Suprapubic skin (tissue), 3 donors: ENCODE measurements at regions not wholly inside any gene's neighbourhood (a gene's known extent, or its start where the extent isn't known, plus 50 kb on each side); places are given as distances from the start of the nearest gene placed in this dataset.

Experiments used
- CTCF ChIP-seq, 2 donors: fragments of 200-600 bp in 1 of 2; fragments of 450-650 bp in 1 of 2; sonication (generic) in 1 of 2; IDR thresholded peaks; one replicate each; pipeline ENCODE4 v1.5.1; 2016 to 2019; ENCODE audit warnings: antibody characterized with exemption in 2 of 2, mild to moderate bottlenecking in 1 of 2, moderate library complexity in 1 of 2
- EP300 ChIP-seq: sonication (generic); formaldehyde crosslinking; IDR thresholded peaks from one replicate; pipeline ENCODE4 v1.6.1; 2017; ENCODE audit warnings: antibody characterized with exemption
- POLR2A ChIP-seq, 2 donors: fragments of 450-650 bp; IDR thresholded peaks; one replicate each; pipeline ENCODE4 v1.6.1; 2017; ENCODE audit warnings: antibody characterized with exemption in 2 of 2, mild to moderate bottlenecking in 2 of 2, moderate library complexity in 2 of 2

GRCh38 chr13:103762523-103762922 is 696.3 kb upstream of the SLC10A2 start:
- TF ChIP-seq CTCF (IDR thresholded peaks at IDR 0.05): no peak
- no peak for TF ChIP-seq EP300
- TF ChIP-seq POLR2A (IDR thresholded peaks at IDR 0.05): no peak
